OCI-LY7 (cell line): ENCODE measurements at regions not wholly inside any gene's neighbourhood (a gene's known extent, or its start where the extent isn't known, plus 50 kb on each side); places are given as distances from the start of the nearest gene placed in this dataset.

ENCODE experiments used
- EZH2phosphoT487 ChIP-seq: fragments of 200-600 bp; sonication (generic); IDR thresholded peaks from 2 replicates; pipeline ENCODE4 v1.6.1; 2018; ENCODE audit warnings: low read depth, borderline replicate concordance, mild to moderate bottlenecking, mixed run types, antibody characterized with exemption, low read length, moderate library complexity, mixed read lengths
- TF ChIP-seq, protein P1 (sequence below): fragments of 200-600 bp; sonication (generic); conservative IDR thresholded peaks from 2 replicates; pipeline ENCODE4 v1.5.1; 2014; ENCODE audit warnings: mild to moderate bottlenecking, antibody characterized with exemption, low read length, moderate library complexity, mixed read lengths

DNA sequence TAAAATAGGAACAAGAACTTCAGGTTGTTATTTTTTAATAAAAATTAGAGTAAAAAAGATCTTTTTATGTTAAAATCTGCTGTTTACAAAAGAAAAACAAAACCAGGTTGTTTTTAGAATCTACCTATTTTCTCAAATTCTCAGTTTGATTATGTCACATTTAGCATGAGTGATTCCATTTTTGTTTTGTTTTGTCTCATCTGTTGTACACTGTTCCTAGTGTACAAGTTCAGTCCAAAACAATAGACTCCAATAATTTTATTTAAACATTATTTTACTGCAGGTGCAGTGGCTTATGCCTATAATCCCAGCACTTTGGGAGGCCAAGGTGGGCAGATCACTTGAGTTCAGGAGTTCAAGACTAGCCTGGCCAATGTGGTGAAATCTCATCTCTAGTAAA is 2142.7 kb downstream of the TP53TG3F start:
- TF ChIP-seq, protein P1, sequence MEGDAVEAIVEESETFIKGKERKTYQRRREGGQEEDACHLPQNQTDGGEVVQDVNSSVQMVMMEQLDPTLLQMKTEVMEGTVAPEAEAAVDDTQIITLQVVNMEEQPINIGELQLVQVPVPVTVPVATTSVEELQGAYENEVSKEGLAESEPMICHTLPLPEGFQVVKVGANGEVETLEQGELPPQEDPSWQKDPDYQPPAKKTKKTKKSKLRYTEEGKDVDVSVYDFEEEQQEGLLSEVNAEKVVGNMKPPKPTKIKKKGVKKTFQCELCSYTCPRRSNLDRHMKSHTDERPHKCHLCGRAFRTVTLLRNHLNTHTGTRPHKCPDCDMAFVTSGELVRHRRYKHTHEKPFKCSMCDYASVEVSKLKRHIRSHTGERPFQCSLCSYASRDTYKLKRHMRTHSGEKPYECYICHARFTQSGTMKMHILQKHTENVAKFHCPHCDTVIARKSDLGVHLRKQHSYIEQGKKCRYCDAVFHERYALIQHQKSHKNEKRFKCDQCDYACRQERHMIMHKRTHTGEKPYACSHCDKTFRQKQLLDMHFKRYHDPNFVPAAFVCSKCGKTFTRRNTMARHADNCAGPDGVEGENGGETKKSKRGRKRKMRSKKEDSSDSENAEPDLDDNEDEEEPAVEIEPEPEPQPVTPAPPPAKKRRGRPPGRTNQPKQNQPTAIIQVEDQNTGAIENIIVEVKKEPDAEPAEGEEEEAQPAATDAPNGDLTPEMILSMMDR = no peak
- TF ChIP-seq EZH2phosphoT487 = no peak
